Pancreas (tissue), 10 donors: ENCODE measurements at regions not wholly inside any gene's neighbourhood (a gene's known extent, or its start where the extent isn't known, plus 50 kb on each side); places are given as distances from the start of the nearest gene placed in this dataset.
A peak's percentile ranks its signal among the peaks of the same experiment; 100 is the strongest.

Experiments
- ATAC-seq, 4 donors: fragments of 200-7000 bp; cut with Tn5 transposase; one replicate each; pipeline versions ENCODE4 v1.8.0 to v1.9.1; 2020; ENCODE audit warnings: mild to moderate bottlenecking in 4 of 4, moderate library complexity in 4 of 4
- DNase-seq, 6 donors: peaks; one replicate each; pipeline ENCODE4 v3.0.0-alpha.2; 2020
- FAIRE-seq: peaks from 2 replicates; lab custom pipeline; 2012; peaks lifted over from hg19 to GRCh38; lab: Jason Lieb, UNC
- H3K27ac ChIP-seq, 4 donors: fragments of 200-600 bp; sonication (generic); 1 replicate in 3 of 4; 2 replicates in 1 of 4; pipeline versions ENCODE4 v1.5.0 to v1.8.0; 2020
- H3K27me3 ChIP-seq, 4 donors: fragments of 200-600 bp; one replicate each; pipeline ENCODE4 v1.8.0; 2021
- H3K36me3 ChIP-seq, 3 donors: fragments of 200-600 bp; sonication (generic) in 1 of 3; one replicate each; pipeline versions ENCODE4 v1.5.0 to v1.8.0; 2020 to 2021
- H3K4me1 ChIP-seq, 3 donors: fragments of 200-600 bp; one replicate each; pipeline ENCODE4 v1.8.0; 2021
- H3K4me3 ChIP-seq, 4 donors: fragments of 200-600 bp; sonication (generic) in 2 of 4; one replicate each; pipeline versions ENCODE4 v1.5.0 to v1.8.0; 2020 to 2021
- H3K9me3 ChIP-seq, 4 donors: fragments of 200-600 bp; one replicate each; pipeline ENCODE4 v1.8.0; 2021
- CTCF ChIP-seq, 4 donors: fragments of 200-600 bp; sonication (generic) in 3 of 4; IDR thresholded peaks; one replicate each; pipeline versions ENCODE4 v1.5.0 to v1.8.0; 2021; ENCODE audit warnings: antibody characterized with exemption in 4 of 4
- WGBS, 2 donors: extraction: QIAGEN DNeasy Blood & Tissue Kit; methylation state at CpG; one replicate each; pipeline ENCODE4 v1.1.7; 2013; 5-methylcytosine and 5-hydroxymethylcytosine counted together
- intact Hi-C, 3 donors: fragments of 100-400 bp; cut with DNase I; formaldehyde crosslinking; loops; one replicate each; pipeline versions ENCODE4 v1.11.1 to v1.14.2; 2022
- donor health status: healthy with polysubstance abuse.
- donor health status: DM: no; HTN: no; CAD: no; lungs with moderate emphysema.
- donor health status: DM: no; HTN: no; CAD: no.
- donor health status: control.
- donor health status: control.
- donor health status: Bipolar disorder and iron deficiency.
- donor health status: DM: yes; HTN: yes; CAD: no.
- donor health status: DM: no; HTN: no; CAD: no.
- donor health status: DM: no; HTN: no; CAD: no.
- donor health status: DM: yes; HTN: yes; CAD: no.

DNA sequence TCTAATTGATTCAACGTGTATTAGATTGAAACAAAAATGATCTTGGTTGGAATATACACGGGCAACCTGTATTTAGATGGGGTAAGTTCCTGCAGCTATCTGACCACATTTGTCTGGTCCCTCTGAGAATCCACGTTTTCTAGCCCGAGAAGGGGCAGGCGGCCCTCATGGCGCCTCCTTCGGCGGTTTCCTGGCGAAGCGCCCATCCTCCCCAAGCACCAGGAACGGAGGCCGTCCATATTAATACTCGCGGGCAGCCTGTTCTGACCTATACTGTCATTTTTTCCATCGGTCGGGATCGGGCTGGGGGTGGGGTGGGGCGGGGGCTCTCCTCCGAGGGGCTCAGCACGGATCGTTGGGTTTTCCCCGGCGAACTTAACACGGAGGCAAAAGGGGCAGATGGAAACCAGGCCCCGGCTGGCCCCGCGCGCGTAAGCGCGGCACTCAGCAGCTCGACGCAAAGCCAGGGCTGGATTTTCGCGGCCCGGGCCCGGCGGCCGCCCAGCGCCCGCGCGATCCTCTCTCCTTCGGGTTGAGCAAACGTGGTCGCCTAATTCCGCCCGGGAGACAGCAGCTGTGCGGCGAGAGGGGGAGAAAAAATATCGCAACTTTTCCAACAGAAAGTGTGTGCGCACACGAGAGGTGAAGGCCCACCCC is 77.2 kb upstream of the BCOR start:
- Histone ChIP-seq H3K4me1 (peaks cover 0 to 5% (median 0%) of the 10 kb centered on the region in 3 donors), H3K9me3 (no peaks in the 10 kb centered on the region), H3K36me3 (no peaks in the 10 kb centered on the region), H3K27ac (peak overlapping the region; percentile 82 to 94 (median 90)), H3K4me3 (peak overlapping the region; percentile 26 to 53 (median 42)), H3K27me3 (peaks cover 0 to 11% (median 0%) of the 10 kb centered on the region in 4 donors)
- 1 to 3% methylated on average over 53 of the region's 53 CpGs for WGBS, 2 donors
- intact Hi-C loops, result loop anchor here in 1 of 3 donors (10.0 kb wide), 1 partner anchor 70 kb away; no protein-coding TSS in a partner anchor
- peak in 4 of 6 donors; percentile 45 to 76 (median 62) for DNase-seq
- peak; percentile 33 to 53 (median 44) for ATAC-seq
- no peak for TF ChIP-seq CTCF (IDR thresholded peaks at IDR 0.05)
- FAIRE-seq, result no peak

DNA sequence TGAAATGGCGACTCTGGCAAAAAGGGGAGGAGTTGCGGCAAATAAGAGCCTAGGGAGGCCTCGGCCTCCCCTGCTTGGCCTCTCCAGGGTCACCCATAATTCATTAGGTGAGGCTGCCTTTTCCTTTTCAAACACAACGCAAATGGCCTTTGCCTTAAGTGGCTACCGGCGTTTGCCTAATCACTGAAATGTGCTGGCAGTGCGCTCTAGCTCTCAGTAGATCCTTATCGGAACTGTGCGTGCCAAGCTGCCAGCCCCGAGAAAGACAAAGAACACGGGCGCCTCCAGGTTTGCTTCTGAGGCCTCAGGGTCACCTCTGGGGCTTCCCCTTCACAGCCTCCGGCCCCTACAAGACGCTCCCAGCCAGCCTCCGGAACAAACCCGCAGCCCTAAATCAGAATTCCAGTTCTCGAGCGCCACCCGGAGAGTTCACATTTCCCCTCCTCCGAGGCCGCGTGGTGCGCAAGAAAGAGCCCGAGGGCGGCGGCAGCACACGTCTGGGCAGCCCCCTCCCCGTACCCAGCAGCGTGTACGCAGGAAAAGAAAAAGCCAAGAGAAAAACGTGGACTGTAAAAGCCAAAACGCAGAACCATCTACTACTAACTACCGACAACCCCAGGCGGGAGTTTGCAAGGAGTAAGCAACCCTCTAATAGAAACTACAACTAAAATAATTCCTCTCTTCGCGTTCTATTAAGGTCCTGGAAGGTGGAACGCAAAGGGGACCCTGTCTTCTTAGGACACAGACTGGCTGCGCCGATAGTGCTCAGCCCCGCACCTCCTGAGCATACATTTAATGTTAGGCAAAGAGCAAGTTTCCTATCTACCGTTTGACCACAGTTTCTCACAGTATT is 76.5 kb upstream of the BCOR start:
- Histone ChIP-seq H3K9me3 (no peaks in the 10 kb centered on the region), H3K27ac (peak overlapping the region; percentile 82 to 94 (median 90)), H3K4me1 (peaks cover 0 to 5% (median 0%) of the 10 kb centered on the region in 3 donors), H3K36me3 (no peaks in the 10 kb centered on the region), H3K4me3 (peak overlapping the region in 3 of 4 donors; percentile 38 to 53 (median 45)), H3K27me3 (peaks cover 0 to 12% (median 0%) of the 10 kb centered on the region in 4 donors)
- 12 to 23% methylated on average over 41 of the region's 41 CpGs for WGBS, 2 donors
- TF ChIP-seq CTCF (IDR thresholded peaks at IDR 0.05), result no peak
- intact Hi-C loops, result loop anchor here in 1 of 3 donors (10.0 kb wide), 1 partner anchor 69 kb away; no protein-coding TSS in a partner anchor
- DNase-seq (peak in 4 of 6 donors; percentile 37 to 57 (median 52)), FAIRE-seq (no peak), ATAC-seq (peak in 3 of 4 donors; percentile 1 to 13 (median 13))

GRCh38 chrX:40173143-40174000 is 75.6 kb upstream of the BCOR start:
- intact Hi-C loops, result loop anchor here in 1 of 3 donors (10.0 kb wide), 1 partner anchor 69 kb away; no protein-coding TSS in a partner anchor
- WGBS, 2 donors, result 42 to 76% methylated on average over 17 of the region's 17 CpGs
- Histone ChIP-seq H3K27me3 (peaks cover 0 to 21% (median 0%) of the 10 kb centered on the region in 4 donors), H3K9me3 (no peaks in the 10 kb centered on the region), H3K4me3 (peak overlapping the region in 1 of 4 donors; percentile 44), H3K4me1 (peaks cover 0 to 5% (median 0%) of the 10 kb centered on the region in 3 donors), H3K36me3 (no peaks in the 10 kb centered on the region), H3K27ac (peak overlapping the region in 2 of 4 donors; percentile 89 to 92)
- TF ChIP-seq CTCF (IDR thresholded peaks at IDR 0.05), result no peak
- ATAC-seq (no peak), DNase-seq (no peak), FAIRE-seq (no peak)

DNA sequence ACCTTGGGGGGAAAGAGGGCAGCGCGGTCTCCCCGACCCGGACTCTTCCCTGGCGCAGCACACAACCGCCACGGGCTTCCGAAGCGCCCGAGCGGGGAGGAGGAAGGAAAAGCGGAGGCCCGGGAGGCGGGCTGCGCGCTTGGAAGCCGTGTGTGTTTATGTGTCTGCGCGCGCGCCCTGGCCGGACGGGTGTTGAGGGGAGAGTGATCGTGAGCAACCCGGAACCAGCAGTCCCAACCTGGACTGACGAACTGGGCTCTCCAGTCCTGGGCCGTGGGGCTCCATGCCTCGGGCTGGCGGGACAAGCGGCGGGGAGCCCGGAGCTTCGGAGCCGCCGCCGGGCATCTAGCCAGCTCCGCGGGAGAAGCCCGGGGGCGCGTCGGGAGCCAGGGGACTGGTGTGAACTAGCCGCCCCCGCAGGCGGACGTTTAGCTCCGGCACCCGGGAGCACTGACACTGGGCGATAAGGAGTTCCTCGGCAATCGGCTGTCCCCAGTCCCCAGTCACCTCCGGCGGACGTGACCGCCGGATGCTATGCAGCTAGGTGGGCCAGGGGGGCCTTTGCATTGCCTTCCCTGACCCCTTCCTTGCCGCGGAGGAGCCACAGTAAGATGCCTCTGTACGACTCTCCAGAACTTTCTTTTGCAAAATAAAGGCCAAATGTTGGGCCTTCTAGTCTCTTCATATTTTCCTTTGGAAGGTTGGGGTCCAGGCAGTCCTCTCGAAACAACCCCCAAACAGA is 74.8 kb upstream of the BCOR start:
- no peaks in the 10 kb centered on the region for H3K36me3 ChIP-seq
- 11 to 12% methylated on average over 56 to 60 of the region's 60 CpGs for WGBS, 2 donors
- ATAC-seq (peak; percentile 5 to 28 (median 20)), FAIRE-seq (no peak), DNase-seq (peak; percentile 51 to 82 (median 65))
- H3K4me3 ChIP-seq, result peak overlapping the region; percentile 4 to 44 (median 24)
- H3K4me1 ChIP-seq, result peaks cover 0 to 5% (median 0%) of the 10 kb centered on the region in 3 donors
- H3K9me3 ChIP-seq, result no peaks in the 10 kb centered on the region
- intact Hi-C loops, result loop anchor here in 1 of 3 donors (10.0 kb wide), 1 partner anchor 68 kb away; no protein-coding TSS in a partner anchor
- peaks cover 0 to 22% (median 1%) of the 10 kb centered on the region in 4 donors for H3K27me3 ChIP-seq
- no peak for TF ChIP-seq CTCF (IDR thresholded peaks at IDR 0.05)
- peak overlapping the region; percentile 36 to 72 (median 61) for H3K27ac ChIP-seq
